Stimulated activated CD4-positive, alpha-beta T cell treated with anti-CD3 and anti-CD28 coated beads, Interleukin-1b, Interleukin-23, amount 100 ng/mL, for 24 hours (primary cell): ENCODE measurements at regions not wholly inside any gene's neighbourhood (a gene's known extent, or its start where the extent isn't known, plus 50 kb on each side); places are given as distances from the start of the nearest gene placed in this dataset.

Experiments used
- DNase-seq, 4 experiments: peaks; one replicate each; pipeline ENCODE4 v3.0.0-alpha.2; 2020; ENCODE audit warnings: low read depth in 4 of 4, low spot score in 1 of 4

DNA sequence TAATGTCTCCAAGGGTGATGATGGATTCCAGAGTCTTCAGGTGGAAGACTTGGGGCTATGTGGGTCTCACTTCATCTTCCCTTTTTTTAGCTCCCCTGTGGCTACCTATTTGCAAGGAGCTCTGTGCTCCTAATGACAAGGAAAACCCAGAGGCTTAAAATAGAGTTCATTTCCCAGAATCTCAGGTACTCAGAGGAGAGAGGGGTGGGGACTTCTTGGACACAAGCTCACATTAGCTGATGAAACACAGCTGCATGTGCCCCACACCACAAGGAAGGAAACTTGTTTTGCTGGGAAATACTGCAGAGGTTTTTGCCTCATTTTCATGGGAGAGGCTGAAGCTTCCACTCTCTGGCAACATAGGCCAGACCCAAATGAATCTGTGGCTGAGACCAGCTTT is 138.6 kb upstream of the SLC1A4 start:
- no peak for DNase-seq

DNA sequence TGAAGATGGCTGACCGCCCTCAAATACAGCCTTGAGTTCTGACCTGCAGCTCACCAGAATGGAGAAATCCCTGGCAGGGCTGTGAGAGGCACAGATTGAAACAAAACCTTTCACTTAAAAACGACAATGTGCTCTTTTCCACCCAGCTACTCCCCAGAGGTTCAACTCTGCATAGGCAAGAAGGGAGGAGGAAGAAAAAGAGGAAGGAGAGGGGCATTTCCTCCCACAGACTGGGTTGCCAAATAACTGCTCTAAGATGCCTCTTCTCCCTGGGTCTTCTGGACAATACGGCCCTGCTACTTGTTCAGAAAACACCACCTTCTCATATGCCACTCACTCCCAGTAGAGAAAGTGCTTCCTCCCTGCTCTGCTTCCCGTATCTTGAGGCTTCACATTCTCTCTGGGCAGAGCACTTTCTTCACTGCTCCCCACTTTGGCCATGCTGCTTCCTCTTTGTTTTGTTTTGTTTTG is 136.4 kb upstream of the SLC1A4 start:
- no peak for DNase-seq

DNA sequence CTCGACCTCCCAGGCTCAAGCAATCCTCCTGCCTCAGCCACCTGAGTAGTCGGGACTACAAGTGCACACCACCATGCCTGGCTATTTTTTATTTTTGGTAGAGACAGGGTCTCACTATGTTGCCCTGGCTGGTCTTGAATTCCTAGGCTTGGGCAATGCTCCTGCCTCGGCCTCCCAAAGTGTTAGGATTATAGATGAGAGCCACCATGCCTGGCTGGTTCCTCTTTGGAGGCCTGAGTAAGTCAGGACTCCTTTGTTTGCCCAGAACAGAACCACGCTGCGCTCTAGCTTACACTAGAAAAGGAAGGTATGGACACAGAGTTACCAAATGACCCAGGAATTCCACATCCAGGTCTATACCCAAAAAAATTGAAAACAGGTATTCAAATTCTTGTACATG is 135.9 kb upstream of the SLC1A4 start:
- no peak for DNase-seq

DNA sequence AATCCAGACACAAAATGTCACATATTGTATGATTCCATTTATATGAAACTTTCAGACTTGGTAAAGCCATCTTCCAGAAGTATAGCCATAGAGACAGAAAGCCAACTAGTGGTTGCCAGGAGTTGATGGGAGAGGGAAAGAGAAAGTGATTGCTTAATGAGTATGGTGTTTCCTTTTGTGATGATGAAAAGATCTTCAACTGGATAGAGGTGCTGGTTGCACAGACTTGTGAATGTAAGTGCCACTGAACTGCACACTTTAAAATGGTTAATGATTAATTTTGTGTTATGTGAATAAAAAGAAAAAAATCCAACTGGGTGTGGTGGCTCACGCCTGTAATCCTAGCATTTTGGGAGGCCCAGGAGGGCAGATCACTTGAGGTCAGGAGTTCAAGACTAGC is 135.3 kb upstream of the SLC1A4 start:
- DNase-seq, result no peak

DNA sequence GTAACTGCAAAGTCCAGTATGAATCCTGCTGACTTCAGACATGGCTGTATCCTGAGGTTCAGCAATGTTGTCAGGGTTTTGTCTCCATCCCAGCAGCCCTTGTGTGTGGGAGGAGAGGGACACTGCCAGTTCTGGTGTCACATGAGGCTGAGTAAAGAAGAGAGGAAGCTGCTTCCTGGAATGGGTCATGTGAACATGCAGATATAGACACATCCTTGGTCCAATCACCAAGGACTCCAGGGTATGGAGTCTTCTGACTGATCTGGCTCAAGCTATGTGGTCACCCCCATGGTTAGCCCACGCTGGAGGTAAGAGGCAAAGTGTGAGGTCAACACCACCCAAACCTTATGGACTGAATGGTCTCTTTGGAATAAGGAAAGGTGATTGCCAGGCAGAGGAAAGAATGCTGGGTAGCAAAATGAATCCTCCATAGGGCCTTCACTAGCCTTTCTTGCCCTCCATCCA is 134.4 kb upstream of the SLC1A4 start:
- DNase-seq, result no peak

DNA sequence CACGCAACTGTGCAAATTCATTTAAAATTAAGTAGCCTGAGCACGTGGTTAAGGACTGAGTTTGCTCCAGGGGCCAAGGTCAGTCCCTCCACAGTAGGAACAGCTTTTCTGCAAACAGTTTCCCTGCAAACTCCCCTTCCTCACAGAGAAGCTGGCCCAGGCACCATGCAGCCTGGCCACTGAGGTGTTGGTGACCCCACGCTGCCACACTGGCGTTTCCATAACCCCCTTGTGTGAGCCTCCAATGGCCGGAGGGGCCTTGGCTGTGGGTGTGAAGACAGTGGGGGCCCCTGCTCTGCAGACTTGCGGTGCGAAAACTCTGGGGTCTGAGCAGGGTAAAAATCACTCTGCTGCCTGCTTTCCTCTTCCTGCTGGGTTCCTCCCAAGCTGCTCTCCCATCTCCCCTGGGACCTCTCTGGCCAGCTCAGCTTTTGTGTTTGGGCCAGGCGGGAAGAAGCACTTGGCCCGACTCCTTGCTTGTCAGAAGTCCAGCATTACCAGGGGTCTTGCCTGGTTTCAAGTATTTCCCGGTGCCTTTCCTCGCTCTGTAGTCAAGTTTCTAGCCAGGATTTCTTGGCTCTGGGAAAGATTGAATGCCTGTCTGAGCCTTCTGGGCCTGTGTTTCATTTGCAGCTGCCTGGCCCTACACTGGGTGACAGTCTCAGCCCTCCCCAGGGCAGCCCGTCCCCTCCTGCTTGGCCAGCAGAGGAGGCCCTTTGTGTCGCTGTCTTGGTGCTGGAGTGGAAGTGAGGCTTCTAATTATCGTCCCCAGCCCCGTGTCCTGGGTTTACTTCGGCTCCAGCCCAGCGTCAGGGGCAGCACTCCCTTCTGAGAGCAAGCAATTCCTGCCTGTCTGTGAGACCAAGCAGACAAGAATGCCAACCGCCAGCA is 131.4 kb upstream of the SLC1A4 start:
- no peak for DNase-seq

DNA sequence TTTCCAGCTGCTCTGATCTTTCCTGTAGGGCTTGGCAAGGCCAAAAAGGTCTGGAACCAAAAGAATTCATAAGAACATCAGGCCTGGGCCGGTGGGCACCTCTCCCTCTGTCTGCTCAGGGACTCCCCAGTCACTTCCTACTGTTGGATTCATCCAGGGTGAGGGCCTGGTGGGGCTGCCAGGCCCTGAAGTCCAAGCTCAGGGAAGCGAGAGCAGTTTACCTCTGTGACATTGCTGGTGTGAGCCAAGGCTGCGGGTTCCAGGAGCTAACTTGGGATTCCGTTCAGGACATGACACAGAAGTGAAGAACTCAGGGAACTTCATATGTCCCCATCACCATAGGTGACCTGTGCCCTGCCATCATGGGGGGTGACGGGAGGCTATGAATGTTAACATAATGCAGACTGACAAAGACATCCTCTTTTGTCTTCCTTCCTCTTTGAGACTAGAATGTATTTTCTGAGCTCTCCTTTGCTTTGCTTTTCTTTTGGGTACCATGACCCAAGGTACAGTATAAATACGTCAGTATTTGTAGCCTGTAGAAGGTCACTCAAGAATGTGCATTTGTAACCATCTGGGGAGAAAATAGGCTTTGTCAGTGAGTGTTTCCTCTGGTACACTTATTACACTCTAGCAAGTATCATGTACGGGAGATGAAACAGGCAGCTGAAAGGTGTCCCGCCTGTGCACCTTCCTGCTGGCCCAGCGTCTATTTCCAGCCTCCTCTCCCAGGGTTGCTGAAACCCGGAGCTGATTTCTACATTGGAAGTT is 130.5 kb upstream of the SLC1A4 start:
- no peak for DNase-seq

DNA sequence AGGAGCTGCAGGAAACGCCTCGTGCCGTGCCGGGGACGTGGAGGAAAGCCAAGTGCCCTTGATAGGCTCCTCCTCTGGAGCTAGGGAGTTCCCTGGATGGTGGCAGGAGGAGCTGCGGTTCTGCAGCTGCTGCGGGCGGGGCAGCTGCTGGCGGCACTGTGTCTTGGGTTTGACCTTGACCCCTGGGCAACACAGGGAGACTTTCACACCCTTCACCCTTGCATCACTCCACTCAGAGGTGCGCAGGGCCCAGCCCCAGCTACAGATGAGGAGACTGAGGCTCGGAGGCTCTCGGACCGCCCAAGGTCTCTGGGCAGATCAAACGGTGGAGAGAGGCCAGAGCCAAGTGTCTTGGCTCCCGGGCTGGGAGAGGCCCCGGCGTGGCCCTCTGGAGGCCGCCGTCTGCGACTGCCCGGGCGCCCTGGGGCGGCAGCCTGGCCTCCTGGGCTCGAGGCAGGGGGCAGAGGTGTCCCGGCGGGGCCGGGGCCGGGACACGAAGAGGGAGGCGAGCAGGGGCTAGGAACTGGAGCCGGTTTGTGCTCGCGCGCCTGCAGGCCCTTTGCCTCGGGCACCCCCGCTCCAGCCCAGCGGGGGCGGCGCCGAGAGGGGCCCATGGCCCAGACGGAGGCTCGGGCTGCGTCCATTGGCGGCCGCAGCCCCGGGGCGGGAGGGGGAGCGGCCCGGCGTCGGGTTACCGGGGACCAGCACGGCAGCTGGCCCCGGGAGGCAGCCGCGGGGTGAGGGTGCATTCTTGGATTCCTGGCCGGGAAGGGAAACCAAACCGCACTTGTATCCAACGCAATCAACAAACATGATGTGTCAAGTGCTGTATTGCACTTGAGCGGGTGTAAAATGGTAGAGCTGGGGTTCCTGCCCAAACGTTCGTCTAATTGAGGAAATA is 129.6 kb upstream of the SLC1A4 start:
- no peak for DNase-seq

DNA sequence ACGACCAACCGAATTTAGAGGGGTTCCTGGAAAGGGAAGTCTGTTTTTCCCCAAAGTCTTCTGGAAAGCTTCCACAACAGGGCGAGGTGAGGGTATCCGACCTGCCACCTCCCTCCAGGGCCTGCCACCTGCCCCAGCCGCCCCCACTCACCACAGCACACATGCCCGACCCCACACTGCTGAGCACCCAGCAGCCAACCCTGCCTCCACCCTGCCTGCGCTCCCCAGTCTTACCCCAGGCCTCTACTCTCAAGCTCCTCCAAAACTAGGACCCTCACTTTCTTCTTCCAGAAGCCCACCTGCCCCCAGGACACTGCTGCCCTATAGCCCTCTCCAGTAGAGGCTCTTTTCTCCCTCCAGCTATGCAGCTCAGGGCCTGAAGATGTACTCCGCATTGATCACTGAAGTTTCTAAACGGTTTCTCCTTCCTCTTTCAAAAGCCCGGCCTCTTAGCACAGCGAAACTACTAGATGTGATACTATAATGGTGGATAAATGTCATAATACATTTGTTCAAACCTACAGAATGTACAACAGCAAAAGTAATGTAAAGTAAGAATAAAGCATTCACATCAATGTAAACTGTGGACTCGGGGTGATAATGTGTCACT is 128.8 kb upstream of the SLC1A4 start:
- no peak for DNase-seq

DNA sequence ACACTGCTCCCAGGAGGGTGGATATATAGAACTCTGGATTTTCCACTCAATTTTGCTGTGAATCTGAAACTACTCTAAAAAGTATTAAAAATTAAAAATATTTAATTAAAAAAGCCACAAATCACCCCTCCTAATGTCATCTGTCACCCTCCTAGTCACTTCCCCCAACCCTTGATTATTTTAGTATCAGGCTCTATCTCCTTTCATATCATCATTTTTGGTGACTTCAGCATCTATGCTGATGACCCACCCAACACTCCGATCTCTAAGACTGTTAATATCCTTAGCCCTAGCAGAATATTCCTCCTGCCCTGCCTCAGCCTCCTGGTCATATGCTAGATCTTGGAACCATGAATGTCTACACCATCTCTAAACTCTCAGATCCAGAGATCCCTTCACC is 128.3 kb upstream of the SLC1A4 start:
- no peak for DNase-seq

DNA sequence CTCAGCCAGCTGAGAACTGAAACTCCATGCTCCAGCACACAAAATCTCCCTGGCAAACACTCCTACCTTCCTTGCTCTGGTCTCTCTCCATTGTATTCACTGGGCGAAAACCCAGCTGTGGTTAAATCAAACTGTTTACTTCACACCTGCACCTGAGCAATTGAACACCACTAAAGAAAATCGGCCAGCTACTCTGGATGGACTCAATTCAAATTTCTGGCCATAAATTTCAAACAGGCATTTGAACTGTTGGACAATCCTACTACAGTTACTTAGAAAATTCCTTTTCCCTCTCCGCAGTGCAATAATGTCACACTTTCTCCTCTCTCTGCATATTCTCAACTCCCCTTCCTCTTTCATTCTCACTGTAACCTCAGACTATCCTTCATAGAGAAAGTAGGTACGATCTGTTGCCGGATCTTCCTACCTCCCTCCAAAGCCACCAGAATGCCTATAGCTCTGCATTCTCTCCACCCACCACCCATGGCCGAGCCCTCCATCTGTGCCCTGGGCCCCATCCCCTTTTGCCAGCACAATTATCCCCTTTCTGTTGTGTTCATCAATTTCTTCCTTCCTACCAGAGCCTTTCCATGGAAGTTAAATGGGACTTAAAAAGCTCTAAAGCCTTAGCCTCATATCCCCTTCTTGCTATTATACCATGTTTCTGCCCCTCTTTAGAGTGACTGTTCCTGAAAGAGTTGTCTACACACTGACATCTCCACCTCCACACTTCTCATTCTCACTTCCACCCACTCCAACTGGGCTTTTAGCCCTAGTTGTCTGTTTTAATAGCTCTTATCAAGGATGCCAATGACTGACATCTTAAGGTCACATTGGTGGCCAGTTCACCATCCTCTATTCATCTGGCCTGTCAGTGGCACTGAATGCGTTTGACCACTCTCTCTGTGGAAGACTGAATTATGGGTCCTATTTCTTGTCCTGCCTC is 127.5 kb upstream of the SLC1A4 start:
- no peak for DNase-seq

DNA sequence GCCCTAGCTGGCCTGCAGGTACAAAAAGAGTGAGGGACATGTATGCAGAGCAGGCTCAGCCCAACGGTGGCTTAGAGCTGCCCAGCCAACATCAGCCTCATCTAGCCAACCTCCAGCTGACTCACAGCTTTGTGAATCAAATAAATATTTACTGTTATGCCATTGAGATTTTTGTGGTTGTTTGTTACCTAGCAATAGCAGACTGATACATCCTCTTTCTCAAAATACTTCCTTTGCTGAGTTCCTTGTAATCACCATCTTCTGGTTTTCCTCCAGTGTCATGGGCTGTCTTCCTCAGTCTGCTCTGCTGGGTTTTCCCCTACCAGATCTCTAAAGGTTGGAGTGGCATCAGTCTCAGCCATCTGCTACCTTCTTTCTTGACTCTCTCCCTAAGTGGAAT is 126.6 kb upstream of the SLC1A4 start:
- DNase-seq, result no peak

DNA sequence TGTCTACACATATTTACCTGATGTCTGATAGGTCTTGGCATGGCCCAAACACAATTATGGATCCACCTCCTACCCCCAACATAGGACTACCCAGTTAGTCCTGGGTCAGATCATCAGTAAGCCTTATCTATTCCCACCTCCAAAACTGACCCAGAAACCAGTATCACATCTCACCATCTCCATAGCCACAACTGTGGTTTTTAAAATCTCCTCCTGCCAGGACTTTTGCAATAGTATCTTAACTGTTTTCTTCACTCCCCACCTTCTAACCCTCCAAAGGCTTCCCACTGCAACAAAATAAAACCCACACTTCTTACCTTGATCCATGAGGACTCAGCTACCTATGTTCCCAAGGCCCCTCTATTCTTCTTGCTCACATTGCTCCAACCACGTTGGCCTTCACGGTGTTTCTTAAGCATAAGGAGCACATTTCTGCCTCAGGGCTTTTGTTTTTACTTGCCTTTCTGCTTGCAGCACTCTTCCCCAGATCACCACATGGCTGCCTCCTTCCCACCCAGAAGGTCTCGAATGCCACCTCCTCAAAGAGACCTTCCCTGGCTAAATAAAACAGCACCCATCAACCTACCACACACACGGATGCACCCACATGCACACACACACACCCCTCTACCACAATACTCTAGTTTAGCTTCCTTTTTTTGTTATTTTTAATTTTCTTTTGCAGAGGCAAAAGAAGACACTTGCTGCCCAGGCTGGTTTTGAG is 125.9 kb upstream of the SLC1A4 start:
- no peak for DNase-seq

DNA sequence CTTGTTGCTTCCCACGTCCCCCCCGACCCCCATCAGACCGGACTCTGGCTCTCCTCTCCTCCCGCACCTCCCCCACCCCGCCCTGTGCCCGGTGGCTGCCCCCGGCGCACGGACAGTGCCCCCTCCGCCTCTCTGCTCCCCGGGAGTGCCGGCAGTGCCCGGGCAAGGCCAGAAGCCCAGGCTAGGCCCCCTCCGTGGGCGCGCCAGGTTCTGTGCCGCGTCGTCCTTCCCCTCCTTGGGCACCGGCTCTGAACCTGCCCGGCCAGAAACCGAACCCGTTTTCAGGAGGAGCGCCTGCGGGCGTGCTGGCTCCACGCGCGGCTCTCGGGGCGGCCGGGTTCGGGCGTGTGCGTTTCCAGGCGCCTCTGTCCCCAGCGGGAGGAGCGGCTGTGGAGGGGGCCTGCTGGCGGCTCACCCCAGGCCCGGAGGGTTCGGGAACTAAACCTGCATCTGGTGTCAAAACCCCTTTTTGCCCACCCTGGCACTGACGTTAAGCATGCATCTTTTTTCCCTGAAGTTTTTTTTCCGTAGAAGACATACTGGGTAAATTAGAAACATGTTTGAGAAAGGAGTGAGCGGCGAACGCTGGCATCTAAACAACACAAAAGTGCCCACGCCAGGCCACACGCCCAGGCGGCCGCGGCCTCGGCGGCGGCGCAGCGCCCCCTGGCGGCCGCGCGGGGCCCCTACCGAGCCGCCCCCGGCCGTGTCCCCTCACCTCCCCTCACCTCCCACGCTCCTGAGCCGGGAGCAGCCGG is 123.9 kb upstream of the SLC1A4 start:
- DNase-seq, result peak in 3 of 4 experiments; percentile 29 to 41 (median 38)

DNA sequence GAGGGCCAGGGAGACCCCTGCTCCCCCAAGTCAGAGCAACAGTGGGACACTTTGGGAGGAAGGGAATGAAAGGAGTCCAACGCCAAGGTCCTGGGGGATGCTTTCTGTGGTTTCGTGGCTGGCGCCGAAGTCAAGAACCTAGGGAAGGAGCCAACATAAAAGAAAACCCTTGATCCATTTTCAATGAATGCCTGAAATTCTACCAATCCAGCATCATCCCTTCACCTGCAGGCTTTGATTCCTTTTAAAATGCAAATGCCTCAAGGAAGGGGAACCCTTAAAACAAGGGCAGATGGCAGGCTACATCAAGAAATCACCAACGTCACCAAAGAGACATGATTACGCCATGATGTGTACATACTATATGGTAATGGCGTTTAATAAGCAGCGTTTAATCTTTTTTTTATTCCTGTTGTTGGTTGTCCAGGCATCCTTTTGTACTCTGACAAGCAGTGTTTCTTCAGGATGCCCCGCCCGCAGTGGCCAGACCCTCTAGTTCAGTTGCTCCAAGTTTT is 123.3 kb upstream of the SLC1A4 start:
- no peak for DNase-seq

DNA sequence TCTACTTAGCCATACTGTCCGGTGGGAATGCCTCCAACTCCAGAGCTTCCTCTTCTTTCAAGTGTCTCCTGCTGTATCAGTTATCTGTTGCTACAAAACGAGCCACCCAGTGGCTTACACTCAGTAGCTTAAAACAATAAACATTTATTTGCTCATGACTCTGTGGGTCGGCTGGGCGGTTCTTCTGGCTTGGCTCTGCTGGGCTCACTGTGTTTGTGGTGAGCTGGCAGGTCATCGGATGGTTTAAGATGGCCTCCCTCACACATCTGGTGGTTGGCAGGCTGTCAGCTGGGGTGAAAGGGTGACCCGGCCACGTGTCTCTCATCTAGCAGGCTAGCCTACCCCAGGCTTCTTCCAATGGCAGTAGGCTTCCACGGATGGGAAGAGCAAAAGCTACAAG is 122.4 kb upstream of the SLC1A4 start:
- no peak for DNase-seq

DNA sequence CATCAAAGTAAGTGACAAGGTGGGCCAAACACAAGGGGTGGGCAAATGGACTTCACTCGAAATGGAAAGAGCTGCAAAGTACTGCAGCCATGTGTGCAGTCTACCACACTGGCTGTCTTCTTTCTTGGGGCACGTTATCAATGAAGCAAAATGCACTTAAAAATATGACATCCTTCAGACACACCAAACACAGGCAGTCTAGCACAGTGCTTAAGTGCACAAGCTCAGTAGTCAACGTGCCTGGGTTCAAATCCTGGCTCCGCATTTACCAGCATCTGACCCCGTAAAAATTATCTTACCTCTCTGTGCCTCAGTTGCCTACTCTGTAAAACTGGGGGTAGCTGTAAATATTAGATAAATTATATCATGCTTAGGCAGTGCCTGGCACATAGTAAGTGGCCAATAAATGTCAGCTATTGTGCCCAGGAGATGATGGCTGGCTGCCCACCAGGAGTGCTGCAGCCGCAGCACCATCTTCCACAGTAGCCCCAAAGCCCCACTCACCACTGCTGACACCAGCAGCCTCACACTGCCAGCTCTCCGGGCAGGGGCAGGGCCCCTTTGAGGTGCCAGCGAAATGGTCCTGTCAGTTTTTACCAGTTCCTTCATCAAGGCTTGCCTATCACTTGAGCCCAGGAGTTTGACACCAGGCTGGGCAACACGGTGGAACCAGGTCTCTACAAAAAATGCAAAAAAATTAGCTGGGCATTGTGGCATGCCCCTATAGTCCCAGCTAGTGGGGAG is 121.8 kb upstream of the SLC1A4 start:
- DNase-seq, result no peak
